Spleen (tissue), 11 donors: ENCODE measurements at regions not wholly inside any gene's neighbourhood (a gene's known extent, or its start where the extent isn't known, plus 50 kb on each side); places are given as distances from the start of the nearest gene placed in this dataset.

ENCODE experiments used
- DNase-seq: peaks from one replicate; pipeline ENCODE4 v3.0.0-alpha.2; 2020
- H3K27ac ChIP-seq, 8 donors: fragments of 200-600 bp; sonication (generic) in 7 of 8; 1 replicate in 4 of 8; 2 replicates in 4 of 8; pipeline versions ENCODE4 v1.5.0 to v1.8.0; 2016 to 2021; ENCODE audit warnings: inconsistent platforms in 4 of 8, mild to moderate bottlenecking in 4 of 8, moderate library complexity in 1 of 8
- H3K27me3 ChIP-seq, 7 donors: fragments of 200-600 bp; sonication (generic) in 6 of 7; replicated peaks in 1 of 7; 1 replicate in 4 of 7; 2 replicates in 3 of 7; pipeline versions ENCODE4 v1.5.0 to v1.8.0; 2016 to 2021; ENCODE audit warnings: inconsistent platforms in 3 of 7, mild to moderate bottlenecking in 1 of 7
- H3K36me3 ChIP-seq, 6 donors: fragments of 200-600 bp; sonication (generic) in 5 of 6; 1 replicate in 4 of 6; 2 replicates in 2 of 6; pipeline versions ENCODE4 v1.5.0 to v1.8.0; 2016 to 2021; ENCODE audit warnings: inconsistent platforms in 2 of 6
- H3K4me1 ChIP-seq, 6 donors: fragments of 200-600 bp; sonication (generic) in 5 of 6; 1 replicate in 3 of 6; 2 replicates in 3 of 6; pipeline versions ENCODE4 v1.5.0 to v1.8.0; 2016 to 2021; ENCODE audit warnings: inconsistent platforms in 3 of 6
- H3K4me3 ChIP-seq, 8 donors: fragments of 200-600 bp; sonication (generic) in 7 of 8; 1 replicate in 4 of 8; 2 replicates in 4 of 8; pipeline versions ENCODE4 v1.5.0 to v1.8.0; 2016 to 2021; ENCODE audit warnings: inconsistent platforms in 4 of 8, mild to moderate bottlenecking in 4 of 8, moderate library complexity in 2 of 8
- H3K9me3 ChIP-seq, 8 donors: fragments of 200-600 bp; sonication (generic) in 7 of 8; 1 replicate in 4 of 8; 2 replicates in 4 of 8; pipeline versions ENCODE4 v1.5.0 to v1.8.0; 2016 to 2021; ENCODE audit warnings: inconsistent platforms in 4 of 8
- POLR2A ChIP-seq, 3 donors: fragments of 450-650 bp; IDR thresholded peaks; one replicate each; pipeline ENCODE4 v1.5.1; 2017; ENCODE audit warnings: antibody characterized with exemption in 3 of 3, mild to moderate bottlenecking in 1 of 3
- POLR2AphosphoS5 ChIP-seq, 3 donors: sonication (generic); formaldehyde crosslinking; IDR thresholded peaks; one replicate each; pipeline ENCODE4 v1.5.1; 2017; ENCODE audit warnings: antibody characterized with exemption in 3 of 3
- WGBS, 5 donors: extraction: QIAGEN DNeasy Blood & Tissue Kit in 3 of 5; methylation state at CpG; one replicate each; pipeline versions ENCODE4 v1.1.5 to v1.1.7; 2013 to 2018; 5-methylcytosine and 5-hydroxymethylcytosine counted together
- intact Hi-C: fragments of 100-400 bp; cut with DNase I; formaldehyde crosslinking; loops from one replicate; pipeline ENCODE4 v1.15.0; 2023; ENCODE audit warnings: low total_unique reads
- TF ChIP-seq, protein P1 (sequence below), 11 experiments: fragments of 200-600 bp in 7 of 11; fragments of 450-650 bp in 4 of 11; sonication (generic) in 4 of 11; IDR thresholded peaks in 8 of 11; conservative IDR thresholded peaks in 3 of 11; 1 replicate in 7 of 11; 2 replicates in 4 of 11; pipeline versions ENCODE4 v1.4.0 to v1.8.0; 2016 to 2021; ENCODE audit warnings: antibody characterized with exemption in 11 of 11, inconsistent platforms in 4 of 11, mild to moderate bottlenecking in 1 of 11
- donor health status: healthy with polysubstance abuse.
- donor health status: DM: no; HTN: no; CAD: no; lungs with moderate emphysema.
- donor health status: DM: no; HTN: no; CAD: no.
- donor health status: Bipolar disorder and iron deficiency.
- donor health status: healthy.
- donor health status: DM: no; HTN: no; CAD: no.
- donor health status: DM: yes; HTN: yes; CAD: no.

GRCh38 chr9:27663526-27663925, 90.2 kb upstream of the C9orf72 start:
- Histone ChIP-seq H3K36me3 (no peaks in the 10 kb centered on the region), H3K4me1 (no peaks in the 10 kb centered on the region), H3K9me3 (no peaks in the 10 kb centered on the region), H3K27me3 (peaks cover 0 to 8% (median 0%) of the 10 kb centered on the region in 7 donors), H3K4me3 (no peak overlapping the region), H3K27ac (no peak overlapping the region)
- TF ChIP-seq POLR2A (IDR thresholded peaks at IDR 0.05), result no peak
- TF ChIP-seq, protein P1, sequence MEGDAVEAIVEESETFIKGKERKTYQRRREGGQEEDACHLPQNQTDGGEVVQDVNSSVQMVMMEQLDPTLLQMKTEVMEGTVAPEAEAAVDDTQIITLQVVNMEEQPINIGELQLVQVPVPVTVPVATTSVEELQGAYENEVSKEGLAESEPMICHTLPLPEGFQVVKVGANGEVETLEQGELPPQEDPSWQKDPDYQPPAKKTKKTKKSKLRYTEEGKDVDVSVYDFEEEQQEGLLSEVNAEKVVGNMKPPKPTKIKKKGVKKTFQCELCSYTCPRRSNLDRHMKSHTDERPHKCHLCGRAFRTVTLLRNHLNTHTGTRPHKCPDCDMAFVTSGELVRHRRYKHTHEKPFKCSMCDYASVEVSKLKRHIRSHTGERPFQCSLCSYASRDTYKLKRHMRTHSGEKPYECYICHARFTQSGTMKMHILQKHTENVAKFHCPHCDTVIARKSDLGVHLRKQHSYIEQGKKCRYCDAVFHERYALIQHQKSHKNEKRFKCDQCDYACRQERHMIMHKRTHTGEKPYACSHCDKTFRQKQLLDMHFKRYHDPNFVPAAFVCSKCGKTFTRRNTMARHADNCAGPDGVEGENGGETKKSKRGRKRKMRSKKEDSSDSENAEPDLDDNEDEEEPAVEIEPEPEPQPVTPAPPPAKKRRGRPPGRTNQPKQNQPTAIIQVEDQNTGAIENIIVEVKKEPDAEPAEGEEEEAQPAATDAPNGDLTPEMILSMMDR (IDR thresholded peaks at IDR 0.05 in 8 of 11, conservative IDR thresholded peaks at IDR 0.05 in 3 of 11), result no peak
- TF ChIP-seq POLR2AphosphoS5 (IDR thresholded peaks at IDR 0.05), result no peak
- no peak for DNase-seq
- 80 to 90% (median 90%) methylated on average over 5 of the region's 5 CpGs for WGBS, 5 donors
- intact Hi-C loops, result no loop called here

DNA sequence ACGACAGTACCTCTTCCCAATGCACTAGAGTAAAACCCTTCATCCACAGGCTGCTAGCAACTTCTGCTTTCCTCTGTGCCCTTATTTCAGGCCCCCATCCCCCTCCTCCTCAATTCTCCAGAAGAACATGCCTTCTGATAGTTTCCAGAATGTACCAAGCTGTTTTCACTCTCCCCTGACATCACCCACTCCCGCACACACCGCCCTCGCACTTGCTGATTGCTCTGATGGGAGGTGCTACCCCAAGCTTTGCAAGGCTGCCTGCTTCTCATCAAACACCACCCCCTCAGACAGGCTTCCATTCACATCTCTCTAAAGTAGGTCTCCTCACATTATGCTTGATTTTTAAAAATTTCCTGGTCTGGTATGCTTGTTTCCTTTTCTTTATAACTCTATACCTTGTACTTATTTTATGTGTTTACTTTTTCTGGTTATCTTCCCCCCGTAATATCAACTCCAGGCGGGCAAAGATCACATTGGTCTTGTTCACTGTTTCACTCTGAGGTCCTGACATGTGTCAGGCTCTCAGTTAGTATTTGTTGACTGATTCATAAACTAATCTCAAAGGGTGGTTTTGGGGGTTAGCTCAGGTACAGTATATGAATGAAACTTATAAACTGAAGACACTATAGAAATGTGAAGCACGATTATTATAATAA, 91.0 kb upstream of the C9orf72 start:
- Histone ChIP-seq H3K27ac (no peak overlapping the region), H3K9me3 (no peaks in the 10 kb centered on the region), H3K27me3 (peaks cover 0 to 8% (median 0%) of the 10 kb centered on the region in 7 donors), H3K4me3 (no peak overlapping the region), H3K36me3 (no peaks in the 10 kb centered on the region), H3K4me1 (no peaks in the 10 kb centered on the region)
- TF ChIP-seq, protein P1 (IDR thresholded peaks at IDR 0.05 in 8 of 11, conservative IDR thresholded peaks at IDR 0.05 in 3 of 11), result no peak
- no peak for TF ChIP-seq POLR2AphosphoS5 (IDR thresholded peaks at IDR 0.05)
- no peak for TF ChIP-seq POLR2A (IDR thresholded peaks at IDR 0.05)
- no peak for DNase-seq
- intact Hi-C loops, result no loop called here
- WGBS, 5 donors, result 64 to 79% (median 76%) methylated on average over 7 of the region's 7 CpGs

GRCh38 chr9:27665136-27665535, 91.9 kb upstream of the C9orf72 start:
- WGBS, 5 donors, result 83 to 95% (median 86%) methylated on average over 6 of the region's 6 CpGs
- no peaks in the 10 kb centered on the region for H3K9me3 ChIP-seq
- no peaks in the 10 kb centered on the region for H3K4me1 ChIP-seq
- no peak for DNase-seq
- no peak overlapping the region for H3K27ac ChIP-seq
- peaks cover 0 to 8% (median 0%) of the 10 kb centered on the region in 7 donors for H3K27me3 ChIP-seq
- TF ChIP-seq POLR2A (IDR thresholded peaks at IDR 0.05) (no peak), POLR2AphosphoS5 (IDR thresholded peaks at IDR 0.05) (no peak)
- TF ChIP-seq, protein P1 (IDR thresholded peaks at IDR 0.05 in 8 of 11, conservative IDR thresholded peaks at IDR 0.05 in 3 of 11), result no peak
- intact Hi-C loops, result no loop called here
- no peak overlapping the region for H3K4me3 ChIP-seq
- no peaks in the 10 kb centered on the region for H3K36me3 ChIP-seq

DNA sequence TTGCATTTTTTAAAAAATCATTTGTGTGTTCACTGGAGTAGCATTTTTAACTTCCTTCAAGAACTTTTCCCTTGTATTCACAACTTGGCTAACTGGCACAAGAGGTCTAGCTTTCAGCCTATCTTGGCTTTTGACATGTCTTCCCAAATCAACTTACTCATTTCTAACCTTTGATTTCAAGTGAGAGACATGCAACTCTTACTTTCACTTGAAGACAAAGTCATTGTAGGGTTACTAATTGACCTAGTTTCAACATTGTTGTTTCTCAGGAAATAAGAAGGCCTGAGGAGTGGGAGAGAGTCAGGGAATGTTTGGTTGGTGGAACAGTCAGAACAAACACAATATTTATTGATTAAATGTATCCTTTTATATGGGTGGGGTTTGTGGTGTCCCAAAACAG, 95.0 kb upstream of the C9orf72 start:
- TF ChIP-seq, protein P1 (IDR thresholded peaks at IDR 0.05 in 8 of 11, conservative IDR thresholded peaks at IDR 0.05 in 3 of 11), result no peak
- TF ChIP-seq POLR2A (IDR thresholded peaks at IDR 0.05) (no peak), POLR2AphosphoS5 (IDR thresholded peaks at IDR 0.05) (no peak)
- Histone ChIP-seq H3K4me3 (no peak overlapping the region), H3K9me3 (no peaks in the 10 kb centered on the region), H3K4me1 (peaks cover 0 to 3% (median 0%) of the 10 kb centered on the region in 6 donors), H3K27me3 (peaks cover 0 to 8% (median 0%) of the 10 kb centered on the region in 7 donors), H3K27ac (no peak overlapping the region), H3K36me3 (no peaks in the 10 kb centered on the region)
- intact Hi-C loops, result no loop called here
- no peak for DNase-seq
